Transverse colon (tissue), 3 donors: ENCODE measurements at regions not wholly inside any gene's neighbourhood (a gene's known extent, or its start where the extent isn't known, plus 50 kb on each side); places are given as distances from the start of the nearest gene placed in this dataset.
A peak's percentile ranks its signal among the peaks of the same experiment; 100 is the strongest.

Experiments used
- EP300 ChIP-seq: sonication (generic); formaldehyde crosslinking; IDR thresholded peaks from one replicate; pipeline ENCODE4 v1.6.1; 2017; ENCODE audit warnings: antibody characterized with exemption, low read depth
- TF ChIP-seq, protein P1 (sequence below), 5 experiments: fragments of 200-600 bp in 3 of 5; fragments of 450-650 bp in 2 of 5; sonication (generic) in 3 of 5; IDR thresholded peaks; 1 replicate in 2 of 5; 2 replicates in 3 of 5; pipeline ENCODE4 v1.5.1; 2016 to 2017; ENCODE audit warnings: antibody characterized with exemption in 5 of 5, inconsistent platforms in 3 of 5, mild to moderate bottlenecking in 2 of 5, moderate library complexity in 1 of 5

DNA sequence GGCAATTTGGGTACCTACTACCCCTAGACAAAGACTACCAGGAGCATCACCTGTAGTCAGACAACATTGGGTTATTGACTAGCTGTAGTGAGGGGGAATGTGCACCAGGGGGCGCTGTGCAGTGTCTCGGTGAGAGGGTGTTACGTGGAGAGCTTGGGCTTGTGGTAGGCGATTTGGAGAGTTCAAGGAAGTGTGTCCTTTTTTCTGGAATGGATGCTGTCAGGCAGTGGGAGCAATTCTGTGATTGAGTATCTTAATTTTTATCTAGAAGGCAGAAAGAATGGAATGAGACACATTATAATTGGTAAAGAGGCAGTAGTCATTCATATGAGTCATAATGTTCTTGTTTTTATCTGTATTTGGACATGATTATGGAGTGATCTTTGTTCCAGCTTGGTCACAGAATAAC is 187.7 kb downstream of the GALC start:
- TF ChIP-seq, protein P1, sequence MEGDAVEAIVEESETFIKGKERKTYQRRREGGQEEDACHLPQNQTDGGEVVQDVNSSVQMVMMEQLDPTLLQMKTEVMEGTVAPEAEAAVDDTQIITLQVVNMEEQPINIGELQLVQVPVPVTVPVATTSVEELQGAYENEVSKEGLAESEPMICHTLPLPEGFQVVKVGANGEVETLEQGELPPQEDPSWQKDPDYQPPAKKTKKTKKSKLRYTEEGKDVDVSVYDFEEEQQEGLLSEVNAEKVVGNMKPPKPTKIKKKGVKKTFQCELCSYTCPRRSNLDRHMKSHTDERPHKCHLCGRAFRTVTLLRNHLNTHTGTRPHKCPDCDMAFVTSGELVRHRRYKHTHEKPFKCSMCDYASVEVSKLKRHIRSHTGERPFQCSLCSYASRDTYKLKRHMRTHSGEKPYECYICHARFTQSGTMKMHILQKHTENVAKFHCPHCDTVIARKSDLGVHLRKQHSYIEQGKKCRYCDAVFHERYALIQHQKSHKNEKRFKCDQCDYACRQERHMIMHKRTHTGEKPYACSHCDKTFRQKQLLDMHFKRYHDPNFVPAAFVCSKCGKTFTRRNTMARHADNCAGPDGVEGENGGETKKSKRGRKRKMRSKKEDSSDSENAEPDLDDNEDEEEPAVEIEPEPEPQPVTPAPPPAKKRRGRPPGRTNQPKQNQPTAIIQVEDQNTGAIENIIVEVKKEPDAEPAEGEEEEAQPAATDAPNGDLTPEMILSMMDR (IDR thresholded peaks at IDR 0.05), result peak in 4 of 5 experiments; percentile 35 to 44 (median 37)
- TF ChIP-seq EP300, result no peak
